ENCODE measurements at regions not wholly inside any gene's neighbourhood (a gene's known extent, or its start where the extent isn't known, plus 50 kb on each side); places are given as distances from the start of the nearest gene placed in this dataset.

GRCh38 chr4:180169966-180170365 is 2073.2 kb upstream of the TENM3 start:
- no peak overlapping the region for H4K91ac ChIP-seq (ENCODE audit: insufficient read depth, low read depth, low read length)
- H3K27ac ChIP-seq (ENCODE audit: insufficient read depth, low read length), result no peak overlapping the region
- H3K27me3 ChIP-seq (ENCODE audit: control insufficient read depth, insufficient read depth, low read length), result no peaks in the 10 kb centered on the region
- H3K18ac ChIP-seq (ENCODE audit: low read depth, low read length), result no peak overlapping the region
- H2BK15ac ChIP-seq (ENCODE audit: low read depth, low read length), result no peak overlapping the region
- no peaks in the 10 kb centered on the region for H4K20me1 ChIP-seq (ENCODE audit: insufficient read depth, low read length)
- in situ Hi-C loops (cut with MboI; ENCODE audit: low sequenced_read_pairs), result no loop called here
- TF ChIP-seq NFE2L2 (IDR thresholded peaks at IDR 0.05; ENCODE audit: low read depth, low read length) (no peak), USF2 (IDR thresholded peaks at IDR 0.05; ENCODE audit: low read depth, low read length) (no peak), ELK1 (IDR thresholded peaks at IDR 0.05; ENCODE audit: borderline replicate concordance, low read depth, low read length) (no peak), MAZ (IDR thresholded peaks at IDR 0.05; ENCODE audit: borderline replicate concordance, low read depth, low read length) (no peak), CHD1 (IDR thresholded peaks at IDR 0.05; ENCODE audit: low read depth, low read length) (no peak), BHLHE40 (IDR thresholded peaks at IDR 0.05; ENCODE audit: low read depth, low read length) (no peak), RCOR1 (IDR thresholded peaks at IDR 0.05; ENCODE audit: insufficient replicate concordance, low read length) (no peak), POLR2A (IDR thresholded peaks at IDR 0.05; ENCODE audit: low read depth, low read length) (no peak), RFX5 (IDR thresholded peaks at IDR 0.05; ENCODE audit: low read depth, low read length) (no peak), MAFK (IDR thresholded peaks at IDR 0.05; ENCODE audit: low read depth, low read length) (no peak), SMC3 (IDR thresholded peaks at IDR 0.05; ENCODE audit: low read depth, low read length) (no peak), CTCF (conservative IDR thresholded peaks at IDR 0.05; ENCODE audit: low read depth, low read length) (no peak), CEBPB (IDR thresholded peaks at IDR 0.05; ENCODE audit: low read depth, low read length) (no peak), RAD21 (IDR thresholded peaks at IDR 0.05; ENCODE audit: low read length) (no peak), FOS (IDR thresholded peaks at IDR 0.05; ENCODE audit: low read depth, low read length) (no peak), MXI1 (IDR thresholded peaks at IDR 0.05; ENCODE audit: borderline replicate concordance, low read depth, low read length) (no peak)
- H3K9me1 ChIP-seq (ENCODE audit: insufficient read depth, low read length), result no peaks in the 10 kb centered on the region
- no peak overlapping the region for H3K56ac ChIP-seq (ENCODE audit: extremely low read depth, insufficient read depth, low read length)
- H4K5ac ChIP-seq (ENCODE audit: low read depth, low read length), result no peak overlapping the region
- BruUV-seq (replicated peaks), result no TSS peak
- no peak overlapping the region for H2AK5ac ChIP-seq (ENCODE audit: low read depth, low read length)
- no peak overlapping the region for H2BK120ac ChIP-seq (ENCODE audit: low read depth, low read length)
- DNase-seq (no peak), ATAC-seq (ENCODE audit: low read depth) (no peak)
- H3K79me1 ChIP-seq (ENCODE audit: low read depth in 1 of 2, low read length in 2 of 2), result no peaks in the 10 kb centered on the region
- no peaks in the 10 kb centered on the region for H3K4me1 ChIP-seq (ENCODE audit: control insufficient read depth, insufficient read depth, low read length)
- H4K8ac ChIP-seq (ENCODE audit: low read depth in 2 of 2, low read length in 2 of 2), result no peak overlapping the region
- dilution Hi-C loops (cut with HindIII; ENCODE audit: low sequenced_read_pairs, unreplicated experiment), result no loop called here
- no peak overlapping the region for H2AFZ ChIP-seq (replicated peaks; ENCODE audit: low read length, poor library complexity)
- no peak overlapping the region for H3K14ac ChIP-seq (replicated peaks; ENCODE audit: low read depth, low read length)
- intact Hi-C loops (cut with micrococcal nuclease), result no loop called here
- no peak overlapping the region for H3K4me3 ChIP-seq (ENCODE audit: insufficient read depth, low read depth, low read length)
- H3K36me3 ChIP-seq (ENCODE audit: control insufficient read depth, insufficient read depth, low read length), result no peaks in the 10 kb centered on the region
- no peak overlapping the region for H2BK20ac ChIP-seq (ENCODE audit: low read depth, low read length)
- WGBS, 2 experiments (ENCODE audit: extremely low coverage in 2 of 2, insufficient read length in 1 of 2), result no CpG with 5 or more reads among the region's 1 CpG
- no peak overlapping the region for H3K9ac ChIP-seq (ENCODE audit: low read depth, low read length)
- H3K4ac ChIP-seq (ENCODE audit: low read depth, low read length), result no peak overlapping the region
- H2AK9ac ChIP-seq (replicated peaks; ENCODE audit: low read depth, low read length, poor library complexity), result no peak overlapping the region
- H3K4me2 ChIP-seq (ENCODE audit: low read depth, low read length), result no peak overlapping the region
- no peaks in the 10 kb centered on the region for H3K9me3 ChIP-seq (ENCODE audit: control insufficient read depth, insufficient read depth, low read length)
- CTCF ChIA-PET, result no interaction called here
- POLR2A ChIA-PET (ENCODE audit: unreplicated experiment), result no interaction called here
- H2BK5ac ChIP-seq (ENCODE audit: low read depth, low read length, poor library complexity, severe bottlenecking), result no peak overlapping the region
- H3K23ac ChIP-seq (ENCODE audit: low read depth, low read length), result no peak overlapping the region

Measured in IMR-90 (cell line).